Prostate gland (tissue), 2 donors: ENCODE measurements at regions not wholly inside any gene's neighbourhood (a gene's known extent, or its start where the extent isn't known, plus 50 kb on each side); places are given as distances from the start of the nearest gene placed in this dataset.

ENCODE experiments used
- CTCF ChIP-seq, 4 experiments: fragments of 200-600 bp in 2 of 4; fragments of 450-650 bp in 2 of 4; sonication (generic) in 2 of 4; IDR thresholded peaks; 1 replicate in 3 of 4; 2 replicates in 1 of 4; pipeline ENCODE4 v1.5.1; 2016 to 2019; ENCODE audit warnings: antibody characterized with exemption in 4 of 4, mild to moderate bottlenecking in 2 of 4, moderate library complexity in 2 of 4
- POLR2A ChIP-seq: fragments of 450-650 bp; IDR thresholded peaks from one replicate; pipeline ENCODE4 v1.6.1; 2016; ENCODE audit warnings: antibody characterized with exemption, mild to moderate bottlenecking
- POLR2AphosphoS5 ChIP-seq: sonication (generic); formaldehyde crosslinking; IDR thresholded peaks from one replicate; pipeline ENCODE4 v1.6.1; 2017; ENCODE audit warnings: antibody characterized with exemption

GRCh38 chr2:9101763-9102425, 98.4 kb upstream of the MBOAT2 start:
- TF ChIP-seq POLR2A (no peak), POLR2AphosphoS5 (no peak), CTCF (IDR thresholded peaks at IDR 0.05) (no peak)
